CD4-positive, alpha-beta T cell treated with Interleukin-10 for 1 hour (primary cell): ENCODE measurements at regions not wholly inside any gene's neighbourhood (a gene's known extent, or its start where the extent isn't known, plus 50 kb on each side); places are given as distances from the start of the nearest gene placed in this dataset.
"Not testable (repeated sequence)": the region's sequence is repeated elsewhere in the genome, so short reads cannot be mapped to it uniquely, and the experiment has no call there.

Source experiments
- DNase-seq: peaks from one replicate; pipeline ENCODE4 v3.0.0-alpha.2; 2020

DNA sequence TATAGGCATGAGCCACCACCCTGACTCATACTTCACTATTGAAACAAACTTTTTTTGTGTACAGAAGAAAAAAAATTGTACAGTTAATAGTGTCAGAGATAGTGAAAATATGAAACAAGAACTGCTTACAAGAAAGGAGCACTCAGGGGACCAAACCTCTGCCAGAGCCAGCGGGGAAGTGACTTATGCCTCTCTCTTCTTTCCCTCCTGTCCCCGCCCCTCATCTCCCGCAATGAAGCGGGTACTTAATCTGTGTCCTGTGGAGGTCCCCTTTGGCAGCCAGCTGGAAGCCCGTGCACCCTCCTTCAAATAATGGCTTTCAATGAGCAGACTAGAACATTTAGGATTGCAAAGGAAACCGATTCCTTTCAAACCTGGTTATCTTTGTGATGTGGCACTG, 51.5 kb downstream of the PPIAL4A start:
- DNase-seq, result not testable (repeated sequence)

DNA sequence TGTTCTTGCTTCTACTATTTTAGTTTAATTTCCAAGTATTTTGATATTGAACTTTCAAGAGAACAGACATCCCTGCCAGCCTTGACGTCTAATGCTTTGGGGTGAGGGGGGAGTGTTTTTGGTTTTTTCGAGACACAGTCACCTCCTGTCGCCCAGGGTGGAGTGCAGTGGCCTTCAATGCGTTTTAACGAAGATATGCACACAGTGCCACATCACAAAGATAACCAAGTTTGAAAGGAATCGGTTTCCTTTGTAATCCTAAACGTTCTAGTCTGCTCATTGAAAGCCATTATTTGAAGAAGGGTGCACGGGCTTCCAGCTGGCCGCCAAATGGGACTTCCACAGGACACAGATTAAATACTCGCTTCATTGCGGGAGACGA, 52.3 kb downstream of the PPIAL4A start:
- DNase-seq, result peak; percentile 64

GRCh38 chr1:120942218-120942944, 52.8 kb downstream of the PPIAL4A start:
- peak; percentile 84 for DNase-seq

GRCh38 chr1:120942945-120943319, 53.4 kb downstream of the PPIAL4A start:
- DNase-seq, result not testable (repeated sequence)

- DNase-seq, result not testable (repeated sequence)
Observed at GRCh38 chr1:120944691-120945090, 55.1 kb downstream of the PPIAL4A start.

- DNase-seq, result not testable (repeated sequence)
Observed at GRCh38 chr1:120945122-120945521, 55.6 kb downstream of the PPIAL4A start.

- DNase-seq, result not testable (repeated sequence)
Observed at GRCh38 chr1:120947114-120947513, 57.5 kb downstream of the PPIAL4A start.

DNA sequence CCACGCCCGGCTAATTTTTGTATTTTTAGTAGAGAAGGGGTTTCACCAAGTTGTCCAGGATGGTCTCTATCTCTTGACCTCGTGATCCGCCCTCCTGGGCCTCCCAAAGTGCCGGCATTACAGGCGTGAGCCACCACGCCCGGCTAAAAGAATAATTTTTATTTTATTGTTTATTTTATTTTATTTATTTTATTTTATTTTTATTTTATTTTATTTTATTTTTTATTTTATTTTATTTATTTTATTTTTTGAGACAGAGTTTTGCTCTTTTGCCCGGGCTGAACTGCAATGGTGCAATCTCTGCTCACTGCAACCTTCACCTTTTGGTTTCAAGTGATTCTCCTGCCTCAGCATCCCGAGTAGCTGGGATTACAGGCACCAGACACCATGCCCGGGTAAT, 60.2 kb downstream of the PPIAL4A start:
- not testable (repeated sequence) for DNase-seq

DNA sequence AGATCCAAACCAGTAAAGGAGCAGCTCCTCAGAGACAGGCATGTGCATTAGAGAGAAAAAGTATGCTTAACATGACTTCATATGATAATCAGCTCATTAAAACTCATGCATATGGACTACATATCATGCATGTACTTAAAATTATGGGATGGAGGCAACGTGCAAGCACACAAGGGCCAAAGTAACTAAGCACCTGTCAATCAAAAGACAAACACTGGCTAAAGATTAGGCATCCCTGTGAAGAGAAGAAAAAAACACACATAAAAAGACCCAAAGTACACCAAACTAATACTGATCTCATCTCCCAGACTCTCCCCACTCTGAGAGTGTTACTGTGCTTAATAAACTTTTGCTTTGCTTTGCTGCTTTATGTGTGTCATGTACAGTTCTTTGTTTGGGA, 61.1 kb downstream of the PPIAL4A start:
- DNase-seq, result not testable (repeated sequence)

DNA sequence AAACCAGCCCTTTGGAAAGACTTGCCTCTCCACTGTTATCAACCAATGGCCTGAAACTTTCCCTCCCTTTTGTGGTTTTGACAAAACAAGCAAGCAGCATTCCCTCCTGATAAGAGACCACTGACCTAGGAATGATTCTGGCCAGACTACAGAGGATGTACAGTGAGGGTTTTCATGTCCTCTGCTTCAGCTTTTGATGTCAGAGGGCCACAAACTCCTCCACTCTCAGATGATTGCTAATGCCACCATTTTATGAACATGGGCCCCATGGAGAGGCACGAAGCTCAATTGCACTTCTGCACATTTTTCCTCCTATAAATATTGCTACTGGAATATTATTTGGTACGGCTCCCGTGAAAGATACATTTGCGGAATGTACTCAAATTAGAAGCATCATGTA, 61.5 kb downstream of the PPIAL4A start:
- DNase-seq, result not testable (repeated sequence)

GRCh38 chr1:120952207-120952870, 62.8 kb downstream of the PPIAL4A start:
- not testable (repeated sequence) for DNase-seq

DNA sequence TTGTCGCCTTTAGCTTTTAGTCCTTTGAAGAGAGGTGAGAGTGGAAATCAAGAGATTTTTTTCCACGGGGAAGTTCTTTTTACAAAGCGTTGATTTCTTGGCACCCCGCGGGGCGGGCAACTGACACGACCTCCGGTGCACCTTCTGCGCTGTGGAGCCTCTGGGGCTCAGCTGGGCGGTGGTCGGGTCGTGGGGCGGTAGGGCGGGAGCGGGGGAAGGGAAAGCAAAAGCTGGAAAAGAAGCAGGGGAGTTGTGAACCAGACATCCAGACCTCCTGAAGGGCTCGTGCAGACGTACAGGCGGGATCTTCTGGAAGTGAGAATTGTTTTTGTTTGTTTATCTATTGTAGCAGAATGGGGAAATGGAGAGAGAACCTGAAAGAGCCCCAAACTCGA, 63.3 kb downstream of the PPIAL4A start:
- not testable (repeated sequence) for DNase-seq

GRCh38 chr1:120954736-120955135, 65.2 kb downstream of the PPIAL4A start:
- no peak for DNase-seq

GRCh38 chr1:120955961-120956360, 66.4 kb downstream of the PPIAL4A start:
- not testable (repeated sequence) for DNase-seq

- not testable (repeated sequence) for DNase-seq
Observed at GRCh38 chr1:120966018-120966417, 76.4 kb downstream of the PPIAL4A start.

DNA sequence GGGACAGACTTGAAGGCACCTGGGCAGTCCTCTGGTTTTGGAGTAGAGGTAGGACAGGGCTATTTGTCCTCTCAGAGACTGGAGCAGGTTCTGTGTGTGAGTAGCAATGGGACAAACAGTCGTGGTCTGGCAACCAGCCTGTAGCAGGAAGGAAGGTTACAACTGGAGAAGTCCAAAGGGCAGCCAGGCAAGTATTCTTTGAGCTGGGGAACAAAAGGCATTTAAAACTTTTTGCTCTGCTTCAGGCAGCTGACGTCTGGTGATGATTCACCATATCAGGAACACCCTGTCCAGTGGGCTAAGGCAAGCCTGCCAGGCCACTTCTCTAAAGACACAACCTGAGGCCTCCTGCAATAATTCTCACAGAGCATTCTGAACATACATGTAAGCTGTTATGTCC, 83.3 kb downstream of the PPIAL4A start:
- not testable (repeated sequence) for DNase-seq

DNA sequence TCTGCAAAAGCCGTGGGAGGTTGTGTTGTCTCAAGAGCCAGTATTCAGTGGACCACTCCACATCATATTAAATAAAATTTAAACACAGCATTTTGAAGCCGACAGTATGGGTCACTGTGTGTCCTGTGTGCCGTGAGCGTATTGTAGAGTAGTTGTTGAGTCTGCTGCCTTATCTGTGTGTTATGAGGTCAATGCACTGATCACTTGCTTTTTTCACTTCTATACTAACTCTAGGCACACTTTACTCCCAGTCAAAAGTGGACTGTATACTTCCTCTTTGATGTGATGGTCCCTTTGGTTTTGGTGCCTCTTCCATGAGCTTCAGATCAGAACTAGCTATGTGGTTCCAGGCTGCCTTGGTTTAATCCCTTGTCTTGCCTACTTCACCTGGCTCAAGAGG, 84.3 kb downstream of the PPIAL4A start:
- DNase-seq, result not testable (repeated sequence)

DNA sequence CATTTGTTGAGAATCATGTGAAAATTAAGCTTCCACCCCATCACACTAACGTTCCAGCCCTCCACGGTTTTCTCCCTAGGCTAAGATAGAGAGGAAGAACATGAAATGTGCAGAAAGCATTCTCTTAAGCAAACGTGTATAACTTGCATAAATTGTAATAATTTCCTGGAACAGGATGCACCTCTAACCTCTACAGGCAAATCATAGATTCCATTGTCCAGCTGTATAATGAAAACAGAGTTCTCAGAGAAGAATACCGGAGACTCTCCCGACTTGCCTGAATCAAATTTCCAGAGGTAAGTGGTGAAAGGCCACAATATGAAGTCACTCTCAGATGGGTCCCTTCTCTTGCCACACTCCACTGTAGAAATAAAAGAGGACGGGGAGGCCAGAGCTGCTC, 87.7 kb downstream of the PPIAL4A start:
- DNase-seq, result not testable (repeated sequence)

DNA sequence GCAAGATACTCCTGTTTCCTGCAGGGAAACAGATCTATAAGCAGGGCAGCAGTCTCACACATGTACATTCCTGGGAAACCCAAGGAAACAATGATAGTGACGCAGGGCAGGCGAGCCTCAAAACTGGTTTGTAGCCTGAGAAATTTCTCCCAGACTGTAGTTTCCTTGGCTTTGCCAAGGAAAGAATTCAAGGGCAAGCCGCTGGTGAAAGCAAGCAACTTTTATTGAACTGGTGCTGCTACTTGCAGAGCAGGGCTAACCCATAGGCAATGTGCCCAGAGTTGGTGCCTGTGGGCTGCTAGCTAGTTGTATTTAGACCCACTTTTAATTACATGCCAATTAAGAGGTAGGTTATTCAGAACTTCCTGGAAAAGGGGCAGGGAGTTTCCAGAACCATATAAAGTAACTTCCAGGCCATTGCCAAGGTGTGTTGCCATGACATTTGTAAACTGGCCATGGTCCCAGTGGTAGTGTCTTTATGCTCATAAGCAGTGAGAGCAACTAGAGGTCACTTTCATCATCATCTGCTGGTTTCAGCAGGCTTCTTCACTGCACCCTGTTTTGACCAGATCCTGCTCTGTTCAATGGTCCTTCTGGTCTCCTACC, 92.0 kb downstream of the PPIAL4A start:
- DNase-seq, result not testable (repeated sequence)

DNA sequence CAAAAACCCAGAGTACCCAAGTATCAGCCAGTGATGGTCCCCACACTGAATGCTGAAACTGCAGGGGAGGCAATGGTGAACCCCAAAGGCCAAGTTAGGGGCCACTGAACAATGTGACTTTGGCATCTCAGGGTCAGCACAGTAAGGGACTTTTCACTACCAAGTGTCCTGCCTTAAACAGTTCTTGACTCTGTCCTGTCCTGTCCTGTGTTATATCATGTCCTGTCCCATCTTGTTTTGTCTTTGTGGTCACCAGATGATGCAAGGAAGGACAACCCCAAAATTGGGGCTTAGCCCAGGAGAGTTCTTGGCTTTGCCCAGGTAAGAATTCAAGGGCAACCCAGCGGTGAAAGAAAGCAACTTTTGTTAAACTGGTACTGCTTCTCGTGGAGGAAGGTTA, 105.0 kb downstream of the PPIAL4A start:
- not testable (repeated sequence) for DNase-seq

- DNase-seq, result peak; percentile 47
Observed at GRCh38 chr1:120995025-120995424, 105.5 kb downstream of the PPIAL4A start.

DNA sequence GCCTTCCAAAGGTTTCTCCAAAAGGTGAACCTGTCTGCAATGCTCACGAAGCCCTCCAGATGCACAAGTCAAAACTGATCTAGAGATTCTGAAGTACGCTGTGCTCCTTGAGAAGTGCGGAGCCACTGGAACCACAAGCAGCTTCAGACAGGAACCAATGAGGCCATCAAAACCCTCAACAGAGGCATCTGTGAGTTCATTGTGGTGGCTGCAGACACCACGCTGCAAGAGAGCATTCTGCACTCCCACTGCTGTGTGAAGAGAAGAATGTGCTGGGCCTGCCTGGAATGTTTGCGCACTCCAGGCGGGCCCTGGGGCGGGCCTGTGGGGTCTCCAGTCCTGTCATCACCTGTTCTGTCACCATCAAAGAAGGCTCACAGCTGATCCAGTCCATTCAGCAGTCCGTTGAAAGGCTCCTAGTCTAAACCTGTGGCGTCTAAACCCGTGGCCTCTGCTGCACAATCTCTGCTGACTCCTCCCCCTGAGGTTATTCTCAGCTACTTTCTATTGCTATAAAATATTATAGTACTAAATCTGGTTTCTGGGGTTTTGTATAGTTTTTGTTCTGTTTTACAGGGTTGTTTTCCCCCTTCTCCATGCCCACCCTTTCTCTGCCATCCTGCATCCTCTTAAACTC, 111.6 kb downstream of the PPIAL4A start:
- DNase-seq, result not testable (repeated sequence)

GRCh38 chr1:121003230-121003629, 113.7 kb downstream of the PPIAL4A start:
- not testable (repeated sequence) for DNase-seq
